IPS-NIHi7 (cell line): ENCODE measurements at regions not wholly inside any gene's neighbourhood (a gene's known extent, or its start where the extent isn't known, plus 50 kb on each side); places are given as distances from the start of the nearest gene placed in this dataset.
A peak's percentile ranks its signal among the peaks of the same experiment; 100 is the strongest.

Experiments used
- DNase-seq: peaks from one replicate; pipeline ENCODE4 v3.0.0; 2012; ENCODE audit warnings: mixed read lengths; ENCODE audit errors: extremely low spot score

DNA sequence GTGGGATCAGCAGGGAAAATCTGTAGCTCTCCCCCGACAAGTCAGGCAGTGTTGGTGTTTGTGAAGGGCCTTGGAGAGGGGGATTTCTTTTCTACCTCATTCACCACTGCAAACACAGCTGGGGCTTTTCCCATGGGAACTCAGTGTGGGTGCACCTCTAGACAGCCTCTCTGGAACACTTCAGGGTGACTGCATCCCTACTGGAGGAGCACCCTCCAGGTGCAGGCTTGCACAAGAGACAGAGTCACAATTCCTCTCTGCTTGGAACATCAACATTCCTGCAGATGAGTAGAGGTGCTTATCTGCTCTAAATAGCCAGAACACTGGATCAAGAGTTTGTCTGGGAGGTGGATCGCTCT lies 72.7 kb upstream of the AKAP13 start:
- no peak for DNase-seq

DNA sequence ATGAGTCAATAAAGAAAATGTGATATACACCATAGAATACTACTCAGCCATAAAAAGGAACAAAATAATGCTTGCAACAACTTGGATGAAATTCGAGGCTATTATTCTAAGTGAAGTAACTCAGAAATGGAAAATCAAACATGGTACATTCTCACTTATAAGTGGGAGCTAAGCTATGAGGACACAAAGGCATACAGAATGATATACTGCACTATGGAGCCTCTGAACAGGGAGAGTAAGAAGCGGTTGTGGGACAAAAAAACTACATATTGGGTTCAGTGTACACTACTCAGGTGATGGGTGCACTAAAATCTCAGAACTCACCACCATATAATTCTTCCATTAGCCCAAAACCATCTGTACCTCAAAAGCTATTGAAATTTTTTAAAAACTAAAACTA lies 68.8 kb upstream of the AKAP13 start:
- no peak for DNase-seq

DNA sequence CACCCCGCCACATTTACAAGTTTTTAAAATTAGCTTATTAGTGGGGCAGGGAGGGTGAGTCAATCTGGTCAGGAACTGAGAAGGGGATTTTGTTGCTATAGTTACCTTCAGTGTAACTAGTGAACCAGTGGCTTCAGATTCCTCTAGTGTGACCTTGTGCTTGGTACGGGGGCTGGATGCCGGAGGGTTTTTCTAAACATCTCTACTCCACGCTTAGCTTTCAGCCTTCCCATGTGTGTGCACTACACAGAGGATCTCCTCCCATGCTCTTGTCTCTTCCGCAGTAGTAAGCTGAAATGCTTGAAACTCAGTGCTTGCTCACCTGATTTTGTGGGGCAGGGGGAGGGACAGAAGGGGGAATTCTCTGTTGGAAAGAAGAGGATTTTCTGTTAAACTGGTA lies 67.9 kb upstream of the AKAP13 start:
- DNase-seq = no peak

DNA sequence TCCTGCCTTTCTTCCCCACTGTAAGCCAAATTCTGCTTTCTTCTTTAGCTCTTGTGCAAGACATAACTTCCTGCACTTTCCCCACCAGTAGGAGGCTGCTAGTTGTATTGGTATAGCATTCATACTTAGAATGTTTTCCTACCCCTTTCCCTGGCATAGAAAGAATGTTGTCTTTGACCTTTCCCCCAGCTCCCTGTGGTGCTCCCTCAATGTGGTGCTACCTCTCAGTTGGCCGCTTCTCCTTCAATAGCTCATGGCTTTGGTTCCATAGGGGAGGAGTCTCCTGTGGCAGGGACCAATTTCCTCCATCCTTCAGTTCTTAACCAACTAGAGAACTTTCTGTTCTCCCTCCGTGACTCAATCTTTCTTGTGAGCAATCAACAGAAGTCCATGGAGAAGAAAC lies 67.5 kb upstream of the AKAP13 start:
- DNase-seq = peak; percentile 49

- DNase-seq = no peak
Measured at GRCh38 chr15:85313339-85313738, 67.1 kb upstream of the AKAP13 start.

DNA sequence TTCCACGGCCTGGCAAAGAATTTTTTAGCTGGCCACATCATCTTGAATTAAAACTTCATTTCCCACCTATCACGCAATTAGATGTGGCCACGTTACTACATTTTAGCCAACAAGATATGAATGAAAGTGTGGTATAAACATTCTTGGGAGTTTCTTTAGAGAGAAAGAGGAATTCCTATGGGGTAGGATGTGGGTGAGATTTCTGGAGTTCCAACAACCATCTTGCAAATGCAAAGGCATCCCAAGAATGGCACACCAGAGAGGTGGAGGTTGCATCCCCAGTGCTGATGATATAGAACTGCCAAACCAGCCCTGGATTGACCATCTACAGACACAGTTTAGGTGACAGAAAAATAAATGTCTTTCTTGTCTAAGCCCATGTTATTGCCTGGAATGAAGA lies 66.3 kb upstream of the AKAP13 start:
- DNase-seq = no peak

DNA sequence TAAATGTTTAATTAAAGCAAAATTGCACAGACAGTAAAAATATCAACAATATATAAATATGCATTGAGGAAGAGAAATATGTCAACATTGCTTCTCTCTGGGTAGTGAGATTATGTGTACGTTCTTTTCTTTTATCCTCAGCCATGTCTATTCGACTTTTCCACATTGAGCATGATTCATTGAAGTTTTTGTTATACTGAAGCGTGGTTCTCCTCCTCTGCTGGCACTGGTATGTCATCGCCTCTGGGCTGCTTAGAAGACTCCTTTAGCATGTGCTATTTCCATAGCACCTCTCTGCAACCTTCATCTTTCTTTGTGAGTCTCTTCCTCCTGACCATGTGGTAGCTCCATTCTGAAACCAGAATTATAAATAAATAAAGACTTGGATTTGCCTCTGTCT lies 65.8 kb upstream of the AKAP13 start:
- no peak for DNase-seq

GRCh38 chr15:85316244-85316934 lies 64.0 kb upstream of the AKAP13 start:
- DNase-seq = no peak

DNA sequence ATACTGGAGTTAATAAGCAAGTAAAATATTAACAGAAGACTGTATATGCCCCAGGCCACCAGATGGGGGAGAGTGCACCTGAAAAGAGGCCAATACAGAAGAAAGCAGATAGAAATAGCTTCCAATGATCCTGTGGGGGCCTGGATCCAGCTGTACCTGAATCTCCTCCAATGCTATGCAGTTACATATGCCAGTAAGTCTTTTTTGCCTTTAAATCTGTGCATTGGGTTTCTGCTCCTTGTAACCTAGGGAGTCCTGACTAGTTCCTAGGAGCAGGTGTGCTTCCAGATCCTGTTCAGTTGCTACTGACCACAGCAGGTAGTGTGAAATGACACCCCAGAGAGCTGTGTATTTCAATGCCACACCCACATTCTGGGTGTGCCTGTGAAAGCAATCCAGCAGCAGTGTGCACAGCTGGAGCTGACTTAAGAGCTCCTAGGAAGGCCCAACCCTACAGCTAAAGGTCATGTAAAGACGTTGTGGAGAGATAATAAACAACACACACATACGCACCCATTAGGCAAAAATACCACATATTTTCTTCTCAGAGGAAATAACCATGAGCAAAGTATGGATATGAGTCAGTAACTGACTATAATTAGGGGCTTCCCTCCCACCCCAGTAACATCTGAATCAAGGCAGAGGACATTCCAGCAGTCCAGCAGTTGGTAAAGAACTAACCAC lies 62.2 kb upstream of the AKAP13 start:
- DNase-seq = no peak

- no peak for DNase-seq
Measured at GRCh38 chr15:85318732-85319076, 61.7 kb upstream of the AKAP13 start.

- no peak for DNase-seq
Measured at GRCh38 chr15:85324202-85324601, 56.2 kb upstream of the AKAP13 start.

DNA sequence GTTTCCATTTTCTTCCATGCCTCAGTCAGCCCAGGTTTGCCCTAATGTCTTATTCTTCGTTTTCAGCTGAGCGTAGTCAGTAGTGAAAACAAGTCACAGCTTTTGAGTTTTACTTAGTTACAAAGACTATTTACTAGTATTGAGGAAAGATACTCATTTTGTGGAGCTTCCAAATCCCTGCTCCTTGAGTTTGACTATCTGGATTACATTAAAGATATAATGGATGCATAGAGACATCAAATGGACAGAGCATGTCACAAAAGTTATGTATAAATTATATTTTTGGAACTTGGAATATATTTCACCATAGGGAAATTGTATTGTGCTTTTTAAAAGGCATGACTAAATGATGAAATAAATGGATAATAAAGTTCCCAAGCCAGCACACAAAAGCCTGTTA lies 54.6 kb upstream of the AKAP13 start:
- DNase-seq = no peak

GRCh38 chr15:85326291-85326690 lies 54.1 kb upstream of the AKAP13 start:
- DNase-seq = no peak

DNA sequence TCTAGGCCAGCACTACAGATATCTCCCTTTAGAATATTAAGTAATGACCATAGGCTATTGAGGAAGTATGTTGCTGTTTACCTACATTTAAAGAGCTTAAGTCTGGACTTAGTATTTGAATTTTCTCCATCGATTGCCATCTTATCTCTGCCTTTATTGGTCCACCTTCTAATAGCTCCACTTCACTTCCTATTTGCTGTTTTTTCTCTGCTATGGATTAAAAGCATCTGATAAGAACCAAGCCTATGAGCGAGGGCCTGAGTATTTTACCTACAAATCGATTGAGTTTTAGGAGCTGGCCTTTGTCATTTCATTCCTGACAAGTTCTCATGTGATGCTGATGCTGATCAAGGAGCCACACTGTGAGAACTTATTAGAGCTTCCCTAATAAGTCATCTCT lies 52.6 kb upstream of the AKAP13 start:
- no peak for DNase-seq

DNA sequence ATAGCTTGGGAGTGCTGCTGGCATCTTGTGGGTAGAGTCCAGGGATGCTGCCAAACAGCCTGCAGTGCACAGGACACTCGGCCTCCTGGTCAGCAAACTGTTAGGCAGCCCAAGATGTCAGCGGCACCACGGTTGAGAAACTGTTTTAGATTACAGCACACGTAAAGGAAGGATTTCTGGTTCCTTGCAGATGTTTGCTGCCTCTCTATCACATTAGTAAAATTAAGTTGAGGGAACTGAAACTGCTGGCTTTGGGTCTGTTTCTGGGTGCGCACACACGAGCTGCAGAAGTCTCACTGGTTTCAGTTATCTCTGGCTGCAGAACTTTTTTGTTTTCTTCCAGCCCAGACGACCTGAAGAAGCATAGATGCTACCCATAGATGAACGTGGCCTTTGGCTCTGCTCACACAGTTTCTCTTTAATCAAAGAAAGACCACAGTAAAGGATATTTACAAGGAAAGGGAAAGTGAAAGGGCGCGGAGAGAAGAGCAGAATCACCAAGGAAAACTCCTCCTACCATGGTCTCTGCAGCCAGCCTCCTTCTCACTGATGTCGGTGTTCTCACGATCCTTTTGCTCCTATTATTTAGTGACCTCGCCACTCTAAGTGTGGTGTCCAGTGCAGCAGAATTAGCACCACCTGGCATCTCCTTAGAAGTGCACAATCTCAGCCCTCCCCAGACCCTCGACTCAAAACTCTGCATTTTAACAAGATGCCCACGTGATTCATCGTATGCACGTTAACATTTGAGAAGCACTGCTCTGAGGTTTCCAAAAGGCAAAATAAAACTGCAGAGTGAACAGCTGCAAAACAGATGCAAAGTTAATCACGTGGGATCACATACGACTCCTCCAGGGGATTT lies 50.6 kb upstream of the AKAP13 start:
- DNase-seq = no peak
